ENCODE measurements at regions not wholly inside any gene's neighbourhood (a gene's known extent, or its start where the extent isn't known, plus 50 kb on each side); places are given as distances from the start of the nearest gene placed in this dataset.

GRCh38 chrX:54615109-54615508, 85.1 kb downstream of the GNL3L start:
- H3K4me3 ChIP-seq, result no peak overlapping the region
- intact Hi-C loops (cut with DNase I), result no loop called here

GRCh38 chrX:54633641-54634040, 103.6 kb downstream of the GNL3L start:
- H3K36me3 ChIP-seq, result no peaks in the 10 kb centered on the region
- no peaks in the 10 kb centered on the region for H3K27me3 ChIP-seq
- H3K4me1 ChIP-seq, result no peaks in the 10 kb centered on the region
- WGBS, 2 donors, result 51 to 69% methylated on average over 2 to 3 of the region's 3 CpGs
- no peak for DNase-seq
- intact Hi-C loops (cut with DNase I), result no loop called here
- H3K4me3 ChIP-seq, result no peak overlapping the region
- no peak overlapping the region for H3K27ac ChIP-seq
- peaks cover 0 to 11% (median 0%) of the 10 kb centered on the region in 3 donors for H3K9me3 ChIP-seq
- TF ChIP-seq POLR2A (IDR thresholded peaks at IDR 0.05), result no peak
- no peak for TF ChIP-seq CTCF (IDR thresholded peaks at IDR 0.05)

More at GRCh38 chrX:54615109-54615508, 85.1 kb downstream of the GNL3L start:
- no peaks in the 10 kb centered on the region for H3K27me3 ChIP-seq
- TF ChIP-seq CTCF (IDR thresholded peaks at IDR 0.05), result no peak
- no peak for TF ChIP-seq POLR2A (IDR thresholded peaks at IDR 0.05)
- H3K27ac ChIP-seq, result no peak overlapping the region
- WGBS, 2 donors, result 71 to 100% methylated on average over 1 of the region's 1 CpG
- no peak for DNase-seq
- no peaks in the 10 kb centered on the region for H3K4me1 ChIP-seq
- H3K36me3 ChIP-seq, result peaks cover 0 to 9% (median 0%) of the 10 kb centered on the region in 3 donors
- H3K9me3 ChIP-seq, result peaks cover 0 to 3% (median 0%) of the 10 kb centered on the region in 3 donors

GRCh38 chrX:54639018-54639345, 109.0 kb downstream of the GNL3L start:
- 0 to 58% methylated on average over 2 to 3 of the region's 3 CpGs for WGBS, 2 donors
- TF ChIP-seq CTCF (IDR thresholded peaks at IDR 0.05) (no peak), POLR2A (IDR thresholded peaks at IDR 0.05) (no peak)
- intact Hi-C loops (cut with DNase I), result no loop called here
- Histone ChIP-seq H3K4me3 (peak overlapping the region; percentile 32 to 64 (median 48)), H3K36me3 (no peaks in the 10 kb centered on the region), H3K27ac (peak overlapping the region; percentile 82 to 92 (median 90)), H3K9me3 (no peaks in the 10 kb centered on the region), H3K4me1 (peaks cover 0 to 9% (median 0%) of the 10 kb centered on the region in 3 donors), H3K27me3 (no peaks in the 10 kb centered on the region)
- no peak for DNase-seq

GRCh38 chrX:54639346-54640102, 109.5 kb downstream of the GNL3L start:
- H3K4me1 ChIP-seq, result peaks cover 0 to 9% (median 0%) of the 10 kb centered on the region in 3 donors
- no peaks in the 10 kb centered on the region for H3K36me3 ChIP-seq
- H3K27me3 ChIP-seq, result no peaks in the 10 kb centered on the region
- H3K27ac ChIP-seq, result peak overlapping the region; percentile 82 to 92 (median 90)
- WGBS, 2 donors, result 0 to 32% methylated on average over 19 to 28 of the region's 47 CpGs
- TF ChIP-seq CTCF (IDR thresholded peaks at IDR 0.05), result peak; percentile 27 to 71 (median 60)
- TF ChIP-seq POLR2A (IDR thresholded peaks at IDR 0.05), result peak in 2 of 4 donors; percentile 29 to 54
- peak; percentile 70 for DNase-seq
- H3K9me3 ChIP-seq, result no peaks in the 10 kb centered on the region
- intact Hi-C loops (cut with DNase I), result no loop called here
- peak overlapping the region; percentile 32 to 64 (median 48) for H3K4me3 ChIP-seq

- H3K36me3 ChIP-seq, result no peaks in the 10 kb centered on the region
- no peaks in the 10 kb centered on the region for H3K27me3 ChIP-seq
- no peak for TF ChIP-seq POLR2A (IDR thresholded peaks at IDR 0.05)
- no peak for TF ChIP-seq CTCF (IDR thresholded peaks at IDR 0.05)
- H3K9me3 ChIP-seq, result no peaks in the 10 kb centered on the region
- peak overlapping the region; percentile 32 to 64 (median 48) for H3K4me3 ChIP-seq
- no peak for DNase-seq
- H3K27ac ChIP-seq, result peak overlapping the region; percentile 82 to 92 (median 90)
- WGBS, 2 donors, result 23 to 54% methylated on average over 5 to 6 of the region's 6 CpGs
- intact Hi-C loops (cut with DNase I), result no loop called here
- peaks cover 0 to 9% (median 0%) of the 10 kb centered on the region in 3 donors for H3K4me1 ChIP-seq
Measured at GRCh38 chrX:54640103-54640690, 110.2 kb downstream of the GNL3L start.
